Smooth muscle cell of the brain vasculature (primary cell): ENCODE measurements at regions not wholly inside any gene's neighbourhood (a gene's known extent, or its start where the extent isn't known, plus 50 kb on each side); places are given as distances from the start of the nearest gene placed in this dataset.
A peak's percentile ranks its signal among the peaks of the same experiment; 100 is the strongest.

Experiments
- DNase-seq: peaks from one replicate; pipeline ENCODE4 v3.0.0-alpha.2; 2012; ENCODE audit warnings: low read depth, low spot score

DNA sequence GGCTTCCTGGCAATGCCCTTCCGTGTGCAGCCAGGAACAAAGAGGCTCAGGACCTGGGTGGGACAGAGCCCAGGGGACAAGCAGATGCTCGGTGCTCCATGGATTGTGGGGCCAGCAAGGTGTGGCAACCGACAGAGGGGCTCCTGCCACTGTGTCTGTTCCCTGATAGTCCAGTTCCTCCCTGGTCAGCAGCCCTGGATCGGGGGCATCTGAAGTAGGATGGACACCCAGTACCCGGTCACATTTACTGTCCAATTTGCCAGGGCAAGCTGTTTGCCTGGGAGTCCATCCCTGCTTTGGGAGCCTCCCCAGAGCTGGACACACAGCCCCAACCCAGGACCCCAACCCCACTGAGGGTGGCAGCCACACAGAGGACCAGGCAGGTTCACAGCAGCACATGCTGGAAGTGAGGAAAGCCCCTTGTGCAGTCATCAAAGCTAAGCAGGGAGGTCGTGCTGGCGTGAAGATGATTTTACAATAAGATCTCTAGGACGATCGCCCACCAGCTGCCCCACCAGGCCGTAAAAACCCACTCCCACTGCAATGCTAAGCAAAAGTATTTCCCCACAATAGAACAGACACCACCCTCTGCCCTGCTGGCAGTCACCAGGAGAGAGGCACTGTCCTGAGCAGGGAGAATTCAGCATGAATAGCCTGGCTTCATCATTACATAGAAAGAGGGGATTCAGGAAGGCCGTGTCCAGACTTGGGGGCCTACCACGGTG is 141.7 kb downstream of the NDUFA10 start:
- DNase-seq, result no peak

DNA sequence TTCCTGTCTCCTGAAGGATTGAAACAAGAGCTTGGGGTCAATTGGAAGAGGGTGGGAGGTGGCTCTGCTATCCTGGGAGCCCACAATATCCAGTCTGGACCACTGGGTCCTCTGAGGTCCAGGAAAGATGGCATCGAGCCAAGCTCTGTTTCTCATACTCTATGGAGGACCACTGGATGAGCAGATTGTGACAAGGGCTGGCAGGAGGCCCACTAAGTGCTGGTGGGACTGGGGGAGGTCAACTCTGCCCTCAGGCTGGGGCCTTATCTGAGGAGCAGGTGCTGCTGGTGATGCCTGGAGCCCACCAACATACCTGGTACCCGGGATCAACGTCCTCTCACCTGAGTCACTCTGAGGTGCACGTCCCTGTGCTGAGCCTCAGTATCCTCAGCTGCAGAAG is 142.4 kb downstream of the NDUFA10 start:
- no peak for DNase-seq

- no peak for DNase-seq
These were observed 142.8 kb downstream of the NDUFA10 start for GRCh38 chr2:239882331-239882732.

GRCh38 chr2:239881561-239882320 is 143.4 kb downstream of the NDUFA10 start:
- peak; percentile 21 for DNase-seq

DNA sequence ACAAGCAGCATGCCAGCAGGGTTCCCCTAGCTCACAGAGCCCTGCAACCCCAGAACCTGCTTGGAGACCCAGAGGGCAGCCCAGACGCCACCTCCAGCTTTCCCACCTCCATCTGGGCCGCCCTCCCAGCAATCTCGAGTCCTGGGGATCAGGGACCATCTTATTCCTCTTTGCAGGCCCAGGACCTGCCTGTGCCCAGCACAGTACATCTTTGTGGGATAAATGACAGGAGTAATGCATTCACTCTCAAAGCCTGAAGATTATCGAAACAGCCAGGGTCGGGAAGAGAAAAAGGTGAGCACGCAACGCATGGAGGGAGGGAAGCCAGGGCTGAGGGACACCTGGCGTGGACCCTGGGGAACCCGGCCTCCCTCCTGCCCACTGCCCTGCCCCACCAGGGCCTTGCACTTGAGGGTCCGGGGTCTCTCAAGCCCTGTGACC is 144.1 kb downstream of the NDUFA10 start:
- DNase-seq, result no peak

- DNase-seq, result no peak
These were observed 144.7 kb downstream of the NDUFA10 start for GRCh38 chr2:239880396-239880795.

DNA sequence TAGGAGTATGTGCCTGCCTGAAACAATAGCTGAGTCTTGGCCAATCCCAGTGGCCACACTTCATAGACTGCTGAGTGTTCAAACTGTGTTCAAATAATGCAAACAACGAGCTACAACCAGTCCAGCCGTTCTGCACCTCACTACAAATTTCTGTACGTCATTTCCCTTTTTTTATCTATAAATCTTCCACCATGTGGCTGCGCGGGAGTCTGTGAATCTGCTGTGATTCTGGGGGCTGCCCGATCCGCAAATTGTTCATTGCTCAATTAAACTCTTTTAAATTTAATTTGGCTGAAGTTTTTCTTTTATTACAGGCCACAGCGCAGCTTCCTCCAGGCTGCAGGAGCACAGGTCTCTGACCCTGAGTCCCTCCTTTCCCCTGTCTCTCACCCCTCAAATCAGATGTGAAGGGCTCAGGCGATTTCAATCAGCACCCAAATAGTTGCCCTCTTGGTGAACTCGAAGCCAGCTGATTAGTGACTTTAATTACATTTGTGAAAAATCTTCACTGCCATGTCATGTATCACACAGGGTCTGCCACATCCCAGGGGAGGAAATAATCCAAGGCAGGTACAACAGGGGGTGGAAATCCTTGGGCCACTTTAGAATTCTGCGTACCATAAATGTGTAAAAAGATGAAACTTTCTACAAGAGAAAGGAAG is 145.6 kb downstream of the NDUFA10 start:
- DNase-seq, result no peak

DNA sequence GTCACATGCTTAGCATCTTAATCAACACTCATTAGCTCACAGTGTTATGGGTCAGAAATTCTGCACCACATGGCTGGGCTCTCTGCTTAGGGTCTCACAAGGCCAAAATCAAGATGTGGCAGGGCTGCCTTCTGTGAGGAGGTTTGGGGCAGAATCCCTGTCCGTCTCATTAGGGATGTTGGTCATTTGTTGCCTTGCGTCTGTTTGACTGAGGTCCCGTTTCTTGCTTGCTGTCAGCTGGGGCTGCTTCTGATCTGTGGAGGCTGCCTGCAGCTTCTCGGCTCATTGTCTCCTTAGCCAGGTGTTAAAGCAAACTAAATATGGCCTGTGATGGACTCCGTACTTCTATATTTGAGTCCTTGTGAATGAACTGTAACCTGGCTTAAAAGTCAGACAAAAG is 146.5 kb downstream of the NDUFA10 start:
- DNase-seq, result no peak

DNA sequence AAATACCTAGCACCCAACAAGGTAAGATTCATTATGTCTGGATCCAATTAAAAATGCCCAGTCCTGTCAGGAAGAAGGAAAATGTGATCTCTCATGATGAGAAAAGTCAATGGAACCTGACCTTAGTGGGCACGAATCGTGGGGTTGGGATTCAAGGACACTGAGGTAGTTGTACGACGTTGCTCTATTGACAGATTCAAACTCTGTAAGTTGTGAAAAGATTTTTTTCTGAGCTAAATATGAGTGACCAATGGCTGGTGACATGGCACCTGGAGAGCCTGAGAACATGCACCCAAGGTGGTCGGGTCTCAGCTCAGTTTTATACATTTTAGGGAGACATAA is 148.2 kb downstream of the NDUFA10 start:
- no peak for DNase-seq

- DNase-seq, result no peak
These were observed 148.7 kb downstream of the NDUFA10 start for GRCh38 chr2:239876271-239876947.

- DNase-seq, result no peak
These were observed 150.3 kb downstream of the NDUFA10 start for GRCh38 chr2:239874636-239875356.

GRCh38 chr2:239873656-239874635 is 151.2 kb downstream of the NDUFA10 start:
- no peak for DNase-seq

DNA sequence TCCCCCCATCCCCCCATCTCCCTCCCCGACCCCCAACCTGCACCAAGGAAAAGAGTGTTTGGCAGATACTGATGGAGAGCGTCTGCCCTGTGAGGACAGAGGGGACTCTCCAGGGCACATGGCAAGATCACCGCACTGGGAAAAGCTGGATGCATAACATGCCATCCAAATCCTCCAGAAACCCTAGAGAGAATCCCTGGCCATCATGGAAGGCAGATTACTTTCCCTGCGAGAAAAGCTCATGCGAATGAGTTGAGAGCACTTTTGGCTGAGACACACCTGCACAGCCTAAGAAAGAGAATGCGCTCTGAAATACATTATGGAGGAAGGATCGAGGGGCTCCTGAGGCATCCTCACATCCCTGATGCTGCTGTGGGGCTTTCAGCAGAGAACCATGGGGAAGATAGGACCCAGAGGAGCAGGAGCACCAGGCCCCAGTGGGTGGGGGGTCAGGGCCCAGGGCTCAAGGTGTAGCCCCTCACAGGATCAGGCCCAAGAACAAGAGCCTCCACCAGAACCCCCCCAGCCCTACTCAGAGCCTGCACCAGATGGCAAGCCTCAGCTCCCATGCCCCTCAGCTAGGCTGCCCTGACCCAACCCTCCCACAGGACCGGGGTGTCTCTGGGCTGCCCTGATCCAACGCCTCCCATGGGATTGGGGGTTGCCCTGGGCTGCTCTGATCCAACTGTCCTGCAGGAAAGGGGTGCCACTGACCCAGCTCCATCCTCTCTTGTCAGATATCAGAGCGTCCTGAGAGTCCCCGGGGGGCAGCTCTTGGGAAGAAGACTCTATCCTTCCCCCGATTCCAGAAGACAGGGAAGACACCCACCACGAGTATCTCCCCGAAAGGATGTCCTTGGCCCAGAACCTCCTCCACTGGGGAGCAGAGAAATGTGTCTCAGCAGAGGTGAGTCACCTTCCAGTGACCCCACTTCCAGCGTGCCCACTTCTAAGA is 153.4 kb downstream of the NDUFA10 start:
- DNase-seq, result no peak

- no peak for DNase-seq
These were observed 154.3 kb downstream of the NDUFA10 start for GRCh38 chr2:239870863-239871262.

- no peak for DNase-seq
These were observed 154.9 kb downstream of the NDUFA10 start for GRCh38 chr2:239870276-239870675.

GRCh38 chr2:239869272-239870155 is 155.6 kb downstream of the NDUFA10 start:
- no peak for DNase-seq

- DNase-seq, result no peak
These were observed 156.5 kb downstream of the NDUFA10 start for GRCh38 chr2:239868556-239869181.

DNA sequence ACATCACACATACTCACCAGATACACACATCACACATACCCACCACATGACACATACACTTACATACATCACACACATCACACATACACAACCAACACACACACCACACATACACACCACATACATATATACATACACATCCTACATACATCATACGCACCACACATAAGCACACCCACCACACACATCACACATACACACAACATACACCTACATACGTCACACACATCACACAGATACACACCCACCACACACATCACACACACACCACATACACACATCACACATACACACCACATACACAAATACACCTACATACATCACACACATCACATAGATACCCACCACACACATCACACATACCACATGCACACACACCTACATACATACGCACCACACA is 158.4 kb downstream of the NDUFA10 start:
- DNase-seq, result no peak
